ENCODE measurements at regions not wholly inside any gene's neighbourhood (a gene's known extent, or its start where the extent isn't known, plus 50 kb on each side); places are given as distances from the start of the nearest gene placed in this dataset.

DNA sequence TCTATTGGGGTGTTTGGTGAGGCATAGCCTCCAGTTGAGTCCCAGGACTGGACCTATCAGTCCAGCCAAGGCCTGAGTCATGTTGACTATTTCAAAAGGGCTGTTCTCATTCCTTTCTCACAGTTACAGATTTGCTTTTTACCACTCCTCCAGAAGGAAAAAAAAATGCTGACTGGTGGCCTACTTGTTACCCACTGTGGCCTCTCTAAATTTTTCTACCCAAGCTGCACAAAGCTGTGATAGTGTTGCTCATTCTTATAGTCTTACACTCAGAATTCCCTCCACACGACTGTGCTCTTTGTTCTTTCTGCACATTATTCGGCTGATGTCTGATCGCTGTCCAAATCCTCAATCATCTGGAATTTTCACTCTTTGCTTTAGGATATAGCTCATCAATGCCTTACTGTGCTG, 1142.2 kb downstream of the IGSF11 start:
- intact Hi-C loops (cut with DNase I; ENCODE audit: low total_unique reads), result no loop called here
- Histone ChIP-seq H3K27ac (no peak overlapping the region), H3K36me3 (no peaks in the 10 kb centered on the region), H3K4me1 (no peaks in the 10 kb centered on the region), H3K4me3 (no peak overlapping the region), H3K27me3 (no peaks in the 10 kb centered on the region), H3K9me3 (peaks cover 0 to 5% (median 1%) of the 10 kb centered on the region in 4 donors)
- WGBS, 5 donors, result 72 to 86% (median 81%) methylated on average over 3 of the region's 3 CpGs
- DNase-seq, result peak in 1 of 2 donors; percentile 18
- TF ChIP-seq CTCF (IDR thresholded peaks at IDR 0.05) (no peak), EP300 (IDR thresholded peaks at IDR 0.05) (no peak), POLR2A (IDR thresholded peaks at IDR 0.05) (no peak), POLR2AphosphoS5 (IDR thresholded peaks at IDR 0.05) (no peak)

DNA sequence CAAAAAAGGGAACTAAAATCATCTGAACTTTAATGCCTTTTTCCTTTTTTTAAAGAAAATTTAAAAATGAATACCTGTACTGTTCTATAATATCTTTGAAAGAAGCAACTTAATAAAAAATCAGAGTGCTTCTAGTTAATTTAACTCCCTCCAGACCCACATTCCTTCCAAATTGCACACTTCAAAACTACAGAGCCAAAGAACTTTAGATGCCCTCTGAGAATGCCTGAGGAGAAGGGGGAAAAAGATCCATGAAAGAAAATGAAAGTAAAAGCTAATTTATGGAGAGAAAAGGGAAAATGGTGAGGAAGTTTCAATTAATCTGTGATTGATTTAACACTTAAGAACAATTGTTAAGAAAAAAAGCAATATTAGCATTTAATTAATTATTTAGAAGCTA, 1141.6 kb downstream of the IGSF11 start:
- Histone ChIP-seq H3K9me3 (peaks cover 0 to 10% (median 4%) of the 10 kb centered on the region in 4 donors), H3K27ac (no peak overlapping the region), H3K4me3 (no peak overlapping the region), H3K27me3 (no peaks in the 10 kb centered on the region), H3K4me1 (no peaks in the 10 kb centered on the region), H3K36me3 (no peaks in the 10 kb centered on the region)
- intact Hi-C loops (cut with DNase I; ENCODE audit: low total_unique reads), result no loop called here
- TF ChIP-seq EP300 (IDR thresholded peaks at IDR 0.05) (no peak), POLR2A (IDR thresholded peaks at IDR 0.05) (no peak), POLR2AphosphoS5 (IDR thresholded peaks at IDR 0.05) (no peak), CTCF (IDR thresholded peaks at IDR 0.05) (no peak)
- DNase-seq, result peak in 1 of 2 donors; percentile 31

- no peak overlapping the region for H3K27ac ChIP-seq
- WGBS, 5 donors, result 14 to 35% (median 18%) methylated on average over 2 of the region's 2 CpGs
- no peak for TF ChIP-seq EP300 (IDR thresholded peaks at IDR 0.05)
- H3K4me1 ChIP-seq, result no peaks in the 10 kb centered on the region
- H3K4me3 ChIP-seq, result no peak overlapping the region
- H3K27me3 ChIP-seq, result no peaks in the 10 kb centered on the region
- peaks cover 0 to 10% (median 4%) of the 10 kb centered on the region in 4 donors for H3K9me3 ChIP-seq
- no peaks in the 10 kb centered on the region for H3K36me3 ChIP-seq
- intact Hi-C loops (cut with DNase I; ENCODE audit: low total_unique reads), result no loop called here
- DNase-seq, result no peak
Observed at GRCh38 chr3:117893638-117894037, 1141.0 kb downstream of the IGSF11 start.

DNA sequence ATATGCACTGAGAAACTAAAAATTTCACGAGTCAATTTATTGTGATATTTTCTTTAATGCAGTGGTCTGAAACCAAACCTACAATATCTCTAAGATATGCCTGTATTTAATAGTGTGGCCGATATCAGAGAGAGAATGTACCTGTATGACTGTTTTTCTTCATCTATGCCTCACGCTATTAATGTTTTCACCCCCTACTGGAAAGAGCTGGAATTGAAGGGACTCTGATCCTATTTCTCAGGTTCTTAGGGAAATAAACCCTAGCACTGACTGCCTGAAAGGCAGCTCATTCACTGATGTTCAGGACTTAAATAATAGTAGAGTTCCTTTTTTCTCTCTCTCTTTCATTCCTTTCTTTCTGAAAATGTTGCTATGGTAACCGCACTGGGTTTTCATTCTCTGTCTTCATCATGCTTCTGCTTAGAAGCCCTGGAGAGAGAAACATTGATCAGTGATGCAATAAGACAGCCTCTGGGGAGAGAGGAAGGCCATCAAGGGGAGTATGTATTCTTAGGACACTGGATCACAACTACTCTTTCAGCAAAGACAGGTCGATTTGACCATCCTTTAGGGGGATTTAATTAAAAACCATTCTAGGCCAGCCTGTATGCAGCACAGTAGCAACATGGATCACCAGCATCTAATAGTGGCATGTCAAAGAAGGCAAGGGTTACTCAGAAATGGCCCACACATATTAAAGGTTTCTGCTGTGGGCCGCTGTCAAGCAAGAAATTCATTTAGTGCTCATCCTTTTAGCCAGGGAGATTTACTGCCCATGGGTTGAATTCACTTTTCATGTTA, 1135.7 kb downstream of the IGSF11 start:
- no peaks in the 10 kb centered on the region for H3K4me1 ChIP-seq
- TF ChIP-seq CTCF (IDR thresholded peaks at IDR 0.05) (peak in 2 of 7 experiments; percentile 15 to 34), POLR2AphosphoS5 (IDR thresholded peaks at IDR 0.05) (no peak)
- H3K27ac ChIP-seq, result no peak overlapping the region
- H3K4me3 ChIP-seq, result no peak overlapping the region
- 56 to 68% (median 59%) methylated on average over 6 of the region's 6 CpGs for WGBS, 5 donors
- H3K9me3 ChIP-seq, result peaks cover 0 to 10% (median 4%) of the 10 kb centered on the region in 4 donors
- H3K27me3 ChIP-seq, result no peaks in the 10 kb centered on the region
- intact Hi-C loops (cut with DNase I; ENCODE audit: low total_unique reads), result no loop called here
- no peaks in the 10 kb centered on the region for H3K36me3 ChIP-seq
- no peak for DNase-seq

DNA sequence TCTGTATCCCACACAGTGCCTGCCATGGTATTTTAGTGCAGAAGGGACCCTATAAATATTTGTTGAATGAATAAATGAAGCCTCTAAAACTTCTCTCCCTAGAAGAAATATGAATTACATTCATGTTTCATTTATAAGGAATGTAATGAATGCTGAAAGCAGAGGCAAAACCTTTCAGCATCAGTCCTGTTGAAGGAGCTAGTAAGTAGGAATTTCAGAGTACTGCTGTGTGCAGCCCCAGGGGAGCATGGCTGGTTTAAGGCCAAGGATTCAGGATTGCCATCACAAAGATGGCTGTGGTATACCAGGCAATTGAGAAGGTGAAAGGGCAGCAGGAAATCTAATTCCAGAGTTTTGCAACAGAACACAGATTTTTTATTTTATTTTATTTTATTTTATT, 1131.4 kb downstream of the IGSF11 start:
- intact Hi-C loops (cut with DNase I; ENCODE audit: low total_unique reads), result no loop called here
- TF ChIP-seq CTCF (IDR thresholded peaks at IDR 0.05) (no peak), POLR2A (IDR thresholded peaks at IDR 0.05) (no peak), EP300 (IDR thresholded peaks at IDR 0.05) (no peak), POLR2AphosphoS5 (IDR thresholded peaks at IDR 0.05) (no peak)
- no peaks in the 10 kb centered on the region for H3K4me1 ChIP-seq

More for the DNA sequence above, 1131.4 kb downstream of the IGSF11 start:
- no peaks in the 10 kb centered on the region for H3K27me3 ChIP-seq
- H3K27ac ChIP-seq, result no peak overlapping the region
- H3K4me3 ChIP-seq, result no peak overlapping the region
- no peaks in the 10 kb centered on the region for H3K9me3 ChIP-seq
- DNase-seq, result no peak
- H3K36me3 ChIP-seq, result no peaks in the 10 kb centered on the region
